22Rv1 (cell line): ENCODE measurements at regions not wholly inside any gene's neighbourhood (a gene's known extent, or its start where the extent isn't known, plus 50 kb on each side); places are given as distances from the start of the nearest gene placed in this dataset.

Experiments used
- H3K27ac ChIP-seq: fragments of 450-650 bp; 2 replicates; pipeline ENCODE4 v1.5.1; 2017
- CTCF ChIP-seq: fragments of 450-650 bp; IDR thresholded peaks from 2 replicates; pipeline ENCODE4 v1.5.1; 2017; ENCODE audit warnings: mild to moderate bottlenecking
- ZFX ChIP-seq: fragments of 450-650 bp; IDR thresholded peaks from 2 replicates; pipeline ENCODE4 v1.6.1; 2017; ENCODE audit warnings: antibody characterized with exemption, borderline replicate concordance

GRCh38 chr2:186205254-186205911, 280.7 kb upstream of the ZC3H15 start:
- no peak for TF ChIP-seq CTCF
- no peak for TF ChIP-seq ZFX
- H3K27ac ChIP-seq = no peak overlapping the region

GRCh38 chr2:186209532-186209931, 276.5 kb upstream of the ZC3H15 start:
- no peak overlapping the region for H3K27ac ChIP-seq
- no peak for TF ChIP-seq ZFX
- no peak for TF ChIP-seq CTCF

GRCh38 chr2:186220409-186220808, 265.7 kb upstream of the ZC3H15 start:
- TF ChIP-seq ZFX (no peak), CTCF (no peak)
- H3K27ac ChIP-seq = no peak overlapping the region

GRCh38 chr2:186229265-186229664, 256.8 kb upstream of the ZC3H15 start:
- H3K27ac ChIP-seq = no peak overlapping the region
- TF ChIP-seq ZFX = no peak
- TF ChIP-seq CTCF = no peak

- TF ChIP-seq ZFX (no peak), CTCF (no peak)
Observed at GRCh38 chr2:186241874-186242273, 244.2 kb upstream of the ZC3H15 start.

GRCh38 chr2:186254759-186255158, 231.3 kb upstream of the ZC3H15 start:
- no peak overlapping the region for H3K27ac ChIP-seq
- TF ChIP-seq ZFX (no peak), CTCF (no peak)

More at GRCh38 chr2:186241874-186242273, 244.2 kb upstream of the ZC3H15 start:
- H3K27ac ChIP-seq = no peak overlapping the region

- TF ChIP-seq ZFX (no peak), CTCF (no peak)
- no peak overlapping the region for H3K27ac ChIP-seq
Observed at GRCh38 chr2:186255823-186256222, 230.2 kb upstream of the ZC3H15 start.
